WTC11 (cell line): ENCODE measurements at regions not wholly inside any gene's neighbourhood (a gene's known extent, or its start where the extent isn't known, plus 50 kb on each side); places are given as distances from the start of the nearest gene placed in this dataset.

Experiments used
- ATAC-seq: fragments of 200-7000 bp; cut with Tn5 transposase; 2 replicates; pipeline ENCODE4 v1.10.0; 2021; ENCODE audit warnings: mild to moderate bottlenecking, moderate library complexity
- CTCF ChIA-PET: fragments of 300-600 bp; sonication (Branson Sonifier 250); formaldehyde crosslinking; loops from one replicate; lab custom pipeline; 2021; ENCODE audit warnings: antibody characterized with exemption; lab: Charles Lee
- POLR2A ChIA-PET: fragments of 350-600 bp; sonication (Branson Sonifier 250); formaldehyde crosslinking; loops from one replicate; lab custom pipeline; 2021; ENCODE audit warnings: antibody characterized with exemption; lab: Charles Lee
- DNase-seq: peaks from one replicate; pipeline ENCODE4 v3.0.0; 2021; ENCODE audit warnings: low spot score
- H3K27ac Mint-ChIP-seq: 2 replicates; pipeline ENCODE4 v1.8.0; 2021; ENCODE audit warnings: mixed read lengths
- H3K27me3 Mint-ChIP-seq: 2 replicates; pipeline ENCODE4 v1.8.0; 2021; ENCODE audit warnings: low read depth, mild to moderate bottlenecking, moderate library complexity, mixed read lengths
- H3K36me3 Mint-ChIP-seq: 2 replicates; pipeline ENCODE4 v1.8.0; 2021; ENCODE audit warnings: mixed read lengths
- H3K4me1 Mint-ChIP-seq: 2 replicates; pipeline ENCODE4 v1.8.0; 2022; ENCODE audit warnings: mixed read lengths
- H3K4me3 Mint-ChIP-seq: 2 replicates; pipeline ENCODE4 v1.8.0; 2021; ENCODE audit warnings: mild to moderate bottlenecking, moderate library complexity, mixed read lengths
- H3K9me3 Mint-ChIP-seq: 2 replicates; pipeline ENCODE4 v1.8.0; 2021; ENCODE audit warnings: mixed read lengths
- ATF1 ChIP-seq: sonication (generic); formaldehyde crosslinking; IDR thresholded peaks from 2 replicates; pipeline ENCODE4 v1.8.1; 2023; ENCODE audit warnings: mild to moderate bottlenecking, moderate library complexity, missing genetic modification reagents
- CTCF ChIP-seq: fragments of 200-600 bp; IDR thresholded peaks from 2 replicates; pipeline ENCODE4 v1.8.0; 2022; ENCODE audit warnings: antibody characterized with exemption
- E2F5 ChIP-seq: sonication (generic); formaldehyde crosslinking; IDR thresholded peaks from 2 replicates; pipeline ENCODE4 v1.8.1; 2022; ENCODE audit warnings: mild to moderate bottlenecking, moderate library complexity, missing genetic modification reagents
- HMGXB4 ChIP-seq: sonication (generic); formaldehyde crosslinking; IDR thresholded peaks from 2 replicates; pipeline ENCODE4 v1.8.1; 2023; ENCODE audit warnings: mild to moderate bottlenecking, moderate library complexity, missing genetic modification reagents
- JAZF1 ChIP-seq: fragments of 250-450 bp; sonication (Bioruptor Pico); IDR thresholded peaks from 2 replicates; pipeline ENCODE4 v1.9.0; 2021; ENCODE audit warnings: moderate library complexity, mild to moderate bottlenecking, inconsistent platforms
- KAT7 ChIP-seq: sonication (generic); formaldehyde crosslinking; IDR thresholded peaks from 2 replicates; pipeline ENCODE4 v1.8.1; 2023; ENCODE audit warnings: missing genetic modification reagents, mild to moderate bottlenecking, borderline replicate concordance
- NFE2L1 ChIP-seq: sonication (generic); formaldehyde crosslinking; IDR thresholded peaks from 2 replicates; pipeline ENCODE4 v1.8.1; 2023; ENCODE audit warnings: missing genetic modification reagents
- NR1H2 ChIP-seq: sonication (generic); formaldehyde crosslinking; IDR thresholded peaks from 2 replicates; pipeline ENCODE4 v1.9.0; 2021; ENCODE audit warnings: mild to moderate bottlenecking, moderate library complexity, missing genetic modification reagents
- NR2C2 ChIP-seq: sonication (generic); formaldehyde crosslinking; IDR thresholded peaks from 2 replicates; pipeline ENCODE4 v1.8.0; 2022; ENCODE audit warnings: mild to moderate bottlenecking, missing genetic modification reagents
- OVOL2 ChIP-seq: fragments of 250-450 bp; sonication (Bioruptor Pico); IDR thresholded peaks from 2 replicates; pipeline ENCODE4 v1.9.0; 2021; ENCODE audit warnings: mild to moderate bottlenecking, borderline replicate concordance
- PREB ChIP-seq: sonication (generic); formaldehyde crosslinking; IDR thresholded peaks from 2 replicates; pipeline ENCODE4 v1.8.1; 2022; ENCODE audit warnings: mild to moderate bottlenecking, missing genetic modification reagents, moderate library complexity, borderline replicate concordance
- SP1 ChIP-seq: sonication (generic); formaldehyde crosslinking; conservative IDR thresholded peaks from 2 replicates; pipeline ENCODE4 v1.8.1; 2022; ENCODE audit warnings: missing genetic modification reagents
- TEAD4 ChIP-seq: sonication (generic); formaldehyde crosslinking; IDR thresholded peaks from 2 replicates; pipeline ENCODE4 v1.8.0; 2022; ENCODE audit warnings: mild to moderate bottlenecking, missing genetic modification reagents
- ZBTB21 ChIP-seq: sonication (generic); formaldehyde crosslinking; IDR thresholded peaks from 2 replicates; pipeline ENCODE4 v1.8.1; 2023; ENCODE audit warnings: mild to moderate bottlenecking, missing genetic modification reagents, borderline replicate concordance
- ZNF263 ChIP-seq: sonication (generic); formaldehyde crosslinking; IDR thresholded peaks from 2 replicates; pipeline ENCODE4 v1.8.1; 2022; ENCODE audit warnings: low read depth, mild to moderate bottlenecking, moderate library complexity, missing genetic modification reagents
- ZNF671 ChIP-seq: fragments of 250-450 bp; sonication (Bioruptor Pico); IDR thresholded peaks from 2 replicates; pipeline ENCODE4 v1.8.0; 2021; ENCODE audit warnings: mild to moderate bottlenecking
- TF ChIP-seq, protein P1 (sequence below): sonication (generic); formaldehyde crosslinking; IDR thresholded peaks from 2 replicates; pipeline ENCODE4 v1.8.0; 2022; ENCODE audit warnings: missing genetic modification reagents
- TF ChIP-seq, protein P2 (sequence below): sonication (generic); formaldehyde crosslinking; IDR thresholded peaks from 2 replicates; pipeline ENCODE4 v1.8.1; 2022; ENCODE audit warnings: low read depth, mild to moderate bottlenecking, moderate library complexity, missing genetic modification reagents, borderline replicate concordance

GRCh38 chr3:135328036-135328435 is 533.0 kb downstream of the EPHB1 start:
- ChIA-PET POLR2A (no interaction called here), CTCF (no interaction called here)
- Mint-ChIP-seq H3K27ac (no peak overlapping the region), H3K27me3 (peaks cover 3% of the 10 kb centered on the region; the same call in 1 of the 2 replicates), H3K4me1 (peaks cover 4% of the 10 kb centered on the region; the same call in 1 of the 2 replicates), H3K9me3 (peaks cover 7% of the 10 kb centered on the region), H3K36me3 (no peaks in the 10 kb centered on the region), H3K4me3 (no peak overlapping the region)
- no peak for ATAC-seq
- no peak for DNase-seq
- no peak for TF ChIP-seq ATF1 (CRISPR knock-in tag)
- TF ChIP-seq ZNF671 = no peak
- TF ChIP-seq NFE2L1 (CRISPR knock-in tag) = no peak
- no peak for TF ChIP-seq E2F5 (CRISPR knock-in tag)
- no peak for TF ChIP-seq JAZF1 (CRISPR knock-in tag)
- TF ChIP-seq, protein P1, sequence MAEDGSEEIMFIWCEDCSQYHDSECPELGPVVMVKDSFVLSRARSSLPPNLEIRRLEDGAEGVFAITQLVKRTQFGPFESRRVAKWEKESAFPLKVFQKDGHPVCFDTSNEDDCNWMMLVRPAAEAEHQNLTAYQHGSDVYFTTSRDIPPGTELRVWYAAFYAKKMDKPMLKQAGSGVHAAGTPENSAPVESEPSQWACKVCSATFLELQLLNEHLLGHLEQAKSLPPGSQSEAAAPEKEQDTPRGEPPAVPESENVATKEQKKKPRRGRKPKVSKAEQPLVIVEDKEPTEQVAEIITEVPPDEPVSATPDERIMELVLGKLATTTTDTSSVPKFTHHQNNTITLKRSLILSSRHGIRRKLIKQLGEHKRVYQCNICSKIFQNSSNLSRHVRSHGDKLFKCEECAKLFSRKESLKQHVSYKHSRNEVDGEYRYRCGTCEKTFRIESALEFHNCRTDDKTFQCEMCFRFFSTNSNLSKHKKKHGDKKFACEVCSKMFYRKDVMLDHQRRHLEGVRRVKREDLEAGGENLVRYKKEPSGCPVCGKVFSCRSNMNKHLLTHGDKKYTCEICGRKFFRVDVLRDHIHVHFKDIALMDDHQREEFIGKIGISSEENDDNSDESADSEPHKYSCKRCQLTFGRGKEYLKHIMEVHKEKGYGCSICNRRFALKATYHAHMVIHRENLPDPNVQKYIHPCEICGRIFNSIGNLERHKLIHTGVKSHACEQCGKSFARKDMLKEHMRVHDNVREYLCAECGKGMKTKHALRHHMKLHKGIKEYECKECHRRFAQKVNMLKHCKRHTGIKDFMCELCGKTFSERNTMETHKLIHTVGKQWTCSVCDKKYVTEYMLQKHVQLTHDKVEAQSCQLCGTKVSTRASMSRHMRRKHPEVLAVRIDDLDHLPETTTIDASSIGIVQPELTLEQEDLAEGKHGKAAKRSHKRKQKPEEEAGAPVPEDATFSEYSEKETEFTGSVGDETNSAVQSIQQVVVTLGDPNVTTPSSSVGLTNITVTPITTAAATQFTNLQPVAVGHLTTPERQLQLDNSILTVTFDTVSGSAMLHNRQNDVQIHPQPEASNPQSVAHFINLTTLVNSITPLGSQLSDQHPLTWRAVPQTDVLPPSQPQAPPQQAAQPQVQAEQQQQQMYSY (CRISPR knock-in tag) = no peak
- TF ChIP-seq CTCF = no peak
- no peak for TF ChIP-seq PREB
- TF ChIP-seq, protein P2, sequence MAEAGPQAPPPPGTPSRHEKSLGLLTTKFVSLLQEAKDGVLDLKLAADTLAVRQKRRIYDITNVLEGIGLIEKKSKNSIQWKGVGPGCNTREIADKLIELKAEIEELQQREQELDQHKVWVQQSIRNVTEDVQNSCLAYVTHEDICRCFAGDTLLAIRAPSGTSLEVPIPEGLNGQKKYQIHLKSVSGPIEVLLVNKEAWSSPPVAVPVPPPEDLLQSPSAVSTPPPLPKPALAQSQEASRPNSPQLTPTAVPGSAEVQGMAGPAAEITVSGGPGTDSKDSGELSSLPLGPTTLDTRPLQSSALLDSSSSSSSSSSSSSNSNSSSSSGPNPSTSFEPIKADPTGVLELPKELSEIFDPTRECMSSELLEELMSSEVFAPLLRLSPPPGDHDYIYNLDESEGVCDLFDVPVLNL (CRISPR knock-in tag) = no peak
- TF ChIP-seq ZBTB21 (CRISPR knock-in tag) = no peak
- TF ChIP-seq SP1 (CRISPR knock-in tag) = no peak
- TF ChIP-seq TEAD4 = no peak
- TF ChIP-seq NR2C2 (CRISPR knock-in tag) = no peak
- no peak for TF ChIP-seq OVOL2 (CRISPR knock-in tag)

DNA sequence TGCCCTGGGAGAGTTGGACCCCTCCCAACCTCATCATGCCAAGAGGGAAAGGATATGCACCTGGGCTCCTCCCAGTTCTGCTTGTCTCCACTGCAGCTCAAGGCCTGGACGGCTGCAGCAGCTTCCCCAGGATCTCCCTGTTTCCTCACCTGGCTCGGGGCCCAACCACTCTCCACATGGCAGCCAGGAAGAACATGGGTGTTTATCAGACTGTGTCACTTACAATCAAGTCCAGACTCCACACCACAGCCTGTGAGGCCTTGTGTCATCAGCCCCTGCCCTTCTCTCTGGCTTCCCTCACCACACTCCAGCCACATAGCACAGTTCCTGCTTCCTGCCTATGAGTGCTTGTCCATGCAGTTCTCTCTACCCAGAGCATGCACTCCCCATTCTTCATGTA is 534.4 kb downstream of the EPHB1 start:
- peaks cover 3% of the 10 kb centered on the region; the same call in 1 of the 2 replicates for H3K27me3 Mint-ChIP-seq
- CTCF ChIA-PET = no interaction called here
- TF ChIP-seq ZNF263 (CRISPR knock-in tag) = no peak
- TF ChIP-seq HMGXB4 (CRISPR knock-in tag) = no peak
- no peak for TF ChIP-seq KAT7 (CRISPR knock-in tag)
- no peak for TF ChIP-seq NR1H2 (CRISPR knock-in tag)
- TF ChIP-seq, all 79 proteins: peak for 0
- ATAC-seq = no peak
- Mint-ChIP-seq H3K4me1 (peaks cover 4% of the 10 kb centered on the region; the same call in 1 of the 2 replicates), H3K27ac (no peak overlapping the region), H3K9me3 (peaks cover 7% of the 10 kb centered on the region), H3K36me3 (no peaks in the 10 kb centered on the region), H3K4me3 (no peak overlapping the region)
- POLR2A ChIA-PET = no interaction called here
- DNase-seq = no peak
